Glomerular endothelial cell (primary cell): ENCODE measurements at regions not wholly inside any gene's neighbourhood (a gene's known extent, or its start where the extent isn't known, plus 50 kb on each side); places are given as distances from the start of the nearest gene placed in this dataset.

ENCODE experiments used
- DNase-seq: peaks from one replicate; pipeline ENCODE4 v3.0.0-alpha.2; 2011; ENCODE audit warnings: low read depth, low spot score; ENCODE audit errors: extremely low read depth

- DNase-seq: no peak
Observed at GRCh38 chr4:17124767-17125166, 226.3 kb upstream of the LDB2 start.

- DNase-seq: no peak
Observed at GRCh38 chr4:17120761-17121160, 222.3 kb upstream of the LDB2 start.

GRCh38 chr4:17117746-17118145 lies 219.3 kb upstream of the LDB2 start:
- no peak for DNase-seq

GRCh38 chr4:17115583-17115982 lies 217.1 kb upstream of the LDB2 start:
- DNase-seq: no peak

- DNase-seq: no peak
Observed at GRCh38 chr4:17112292-17112659, 213.8 kb upstream of the LDB2 start.

GRCh38 chr4:17109126-17109525 lies 210.7 kb upstream of the LDB2 start:
- DNase-seq: no peak

GRCh38 chr4:17103231-17103630 lies 204.8 kb upstream of the LDB2 start:
- DNase-seq: no peak

- DNase-seq: no peak
Observed at GRCh38 chr4:17098996-17099395, 200.6 kb upstream of the LDB2 start.

GRCh38 chr4:17098401-17098800 lies 200.0 kb upstream of the LDB2 start:
- DNase-seq: no peak

GRCh38 chr4:17097362-17097761 lies 198.9 kb upstream of the LDB2 start:
- no peak for DNase-seq

- DNase-seq: no peak
Observed at GRCh38 chr4:17096692-17097091, 198.2 kb upstream of the LDB2 start.

- DNase-seq: no peak
Observed at GRCh38 chr4:17095771-17096170, 197.3 kb upstream of the LDB2 start.

- no peak for DNase-seq
Observed at GRCh38 chr4:17094876-17095210, 196.4 kb upstream of the LDB2 start.

- DNase-seq: no peak
Observed at GRCh38 chr4:17094159-17094875, 195.9 kb upstream of the LDB2 start.

GRCh38 chr4:17093481-17093880 lies 195.0 kb upstream of the LDB2 start:
- DNase-seq: no peak

- no peak for DNase-seq
Observed at GRCh38 chr4:17092736-17093437, 194.4 kb upstream of the LDB2 start.

- no peak for DNase-seq
Observed at GRCh38 chr4:17091104-17091503, 192.7 kb upstream of the LDB2 start.

GRCh38 chr4:17090063-17090462 lies 191.6 kb upstream of the LDB2 start:
- no peak for DNase-seq

- DNase-seq: no peak
Observed at GRCh38 chr4:17085416-17085815, 187.0 kb upstream of the LDB2 start.

GRCh38 chr4:17082186-17082585 lies 183.7 kb upstream of the LDB2 start:
- DNase-seq: no peak

- no peak for DNase-seq
Observed at GRCh38 chr4:17081179-17081578, 182.7 kb upstream of the LDB2 start.

- no peak for DNase-seq
Observed at GRCh38 chr4:17077105-17077504, 178.7 kb upstream of the LDB2 start.

- no peak for DNase-seq
Observed at GRCh38 chr4:17072483-17072882, 174.0 kb upstream of the LDB2 start.
